A549 (cell line): ENCODE measurements at regions not wholly inside any gene's neighbourhood (a gene's known extent, or its start where the extent isn't known, plus 50 kb on each side); places are given as distances from the start of the nearest gene placed in this dataset.

Experiments
- ATAC-seq, 2 experiments: fragments of 200-7000 bp in 1 of 2; fragments of >200 bp in 1 of 2; cut with Nextera tagmentation in 1 of 2; cut with Tn5 transposase in 1 of 2; 3 replicates each; pipeline versions ENCODE4 v1.8.0 to v1.9.1; 2018 to 2020; ENCODE audit warnings: mild to moderate bottlenecking in 1 of 2, moderate library complexity in 1 of 2
- CTCF ChIA-PET: fragments of 300-600 bp; sonication (Branson Sonifier 250); formaldehyde crosslinking; extraction: SDS; loops from one replicate; lab custom pipeline; 2021; ENCODE audit warnings: antibody characterized with exemption, inconsistent platforms; lab: Yijun Ruan, JAX
- POLR2A ChIA-PET: fragments of 350-600 bp; formaldehyde crosslinking; extraction: SDS; loops from one replicate; lab custom pipeline; 2021; ENCODE audit warnings: antibody characterized with exemption, inconsistent platforms; lab: Yijun Ruan, JAX
- DNase-seq, 2 experiments: peaks; one replicate each; pipeline versions ENCODE4 v3.0.0 to v3.0.0-alpha.2; 2011 to 2016; ENCODE audit warnings: low read depth in 1 of 2, low spot score in 1 of 2
- FAIRE-seq: peaks from 2 replicates; lab custom pipeline; 2011; peaks lifted over from hg19 to GRCh38; lab: Jason Lieb, UNC
- H3K27ac ChIP-seq, 2 experiments: fragments of >200 bp; sonication (Bioruptor Twin); formaldehyde crosslinking; 3 replicates each; pipeline ENCODE4 v1.5.1; 2016 to 2017
- H3K4me1 ChIP-seq: fragments of >200 bp; sonication (Bioruptor Twin); formaldehyde crosslinking; 3 replicates; pipeline ENCODE4 v1.6.1; 2016
- H3K4me2 ChIP-seq: fragments of >200 bp; sonication (Bioruptor Twin); formaldehyde crosslinking; 3 replicates; pipeline ENCODE4 v1.6.1; 2016
- H3K4me3 ChIP-seq: fragments of >200 bp; sonication (Bioruptor Twin); formaldehyde crosslinking; 3 replicates; pipeline ENCODE4 v1.5.1; 2016
- H3K9me3 ChIP-seq: fragments of >200 bp; sonication (Bioruptor Twin); formaldehyde crosslinking; 3 replicates; pipeline ENCODE4 v1.6.1; 2016
- BHLHE40 ChIP-seq: IDR thresholded peaks from 2 replicates; pipeline ENCODE4 v1.6.1; 2012; ENCODE audit warnings: low read depth, low read length, inconsistent platforms
- CBX2 ChIP-seq: fragments of 200-600 bp; sonication (generic); IDR thresholded peaks from 2 replicates; pipeline ENCODE4 v1.6.1; 2016; ENCODE audit warnings: low read depth, mild to moderate bottlenecking, borderline replicate concordance
- CEBPB ChIP-seq, 2 experiments: fragments of >200 bp in 1 of 2; sonication (Bioruptor Twin) in 1 of 2; formaldehyde crosslinking in 1 of 2; IDR thresholded peaks; 2 replicates each; pipeline ENCODE4 v1.6.1; 2012 to 2016
- CTCF ChIP-seq: fragments of >200 bp; sonication (Bioruptor Twin); formaldehyde crosslinking; IDR thresholded peaks from 3 replicates; pipeline ENCODE4 v1.5.1; 2016
- EHF ChIP-seq: fragments of 250-450 bp; sonication (Bioruptor Pico); IDR thresholded peaks from 2 replicates; pipeline ENCODE4 v1.5.0; 2020; ENCODE audit warnings: mild to moderate bottlenecking
- ESRRA ChIP-seq: fragments of 150-350 bp; IDR thresholded peaks from 2 replicates; pipeline ENCODE4 v1.6.1; 2014; ENCODE audit warnings: mild to moderate bottlenecking, low read length, borderline replicate concordance
- FOSL2 ChIP-seq, 2 experiments: fragments of 450-650 bp in 1 of 2; fragments of >200 bp in 1 of 2; sonication (Bioruptor Twin) in 1 of 2; formaldehyde crosslinking; IDR thresholded peaks; 2 replicates each; pipeline versions ENCODE4 v1.5.0 to v1.6.1; 2016 to 2020; ENCODE audit warnings: mild to moderate bottlenecking in 1 of 2, moderate library complexity in 1 of 2
- FOXS1 ChIP-seq: fragments of 250-450 bp; sonication (Bioruptor Pico); IDR thresholded peaks from 2 replicates; pipeline ENCODE4 v1.5.0; 2020; ENCODE audit warnings: mild to moderate bottlenecking, moderate library complexity
- HEYL ChIP-seq: fragments of 250-450 bp; sonication (Bioruptor Pico); IDR thresholded peaks from 2 replicates; pipeline ENCODE4 v1.8.0; 2021; ENCODE audit warnings: mild to moderate bottlenecking, moderate library complexity
- HOXA7 ChIP-seq: fragments of 250-450 bp; sonication (Bioruptor Pico); IDR thresholded peaks from 2 replicates; pipeline ENCODE4 v1.5.0; 2020; ENCODE audit warnings: mild to moderate bottlenecking, moderate library complexity
- HOXB13 ChIP-seq: fragments of 250-450 bp; sonication (Bioruptor Pico); IDR thresholded peaks from 2 replicates; pipeline ENCODE4 v1.5.0; 2020; ENCODE audit warnings: low read depth, mild to moderate bottlenecking, moderate library complexity
- HOXB5 ChIP-seq: fragments of 250-450 bp; sonication (Bioruptor Pico); IDR thresholded peaks from 2 replicates; pipeline ENCODE4 v1.5.0; 2020; ENCODE audit warnings: mild to moderate bottlenecking, moderate library complexity
- JUNB ChIP-seq: fragments of >200 bp; sonication (Bioruptor Twin); formaldehyde crosslinking; IDR thresholded peaks from 2 replicates; pipeline ENCODE4 v1.6.1; 2016
- MAFK ChIP-seq: fragments of 450-650 bp; IDR thresholded peaks from 2 replicates; pipeline ENCODE4 v1.6.1; 2014; ENCODE audit not compliant: partially characterized antibody
- MAX ChIP-seq: IDR thresholded peaks from 2 replicates; pipeline ENCODE4 v1.6.1; 2012
- MYC ChIP-seq: IDR thresholded peaks from 2 replicates; pipeline ENCODE4 v1.6.1; 2012; ENCODE audit warnings: mild to moderate bottlenecking, inconsistent platforms, low read length, improper control_type of control experiment, borderline replicate concordance
- NFE2L2 ChIP-seq: fragments of 150-350 bp; conservative IDR thresholded peaks from 2 replicates; pipeline ENCODE4 v1.6.1; 2014; ENCODE audit warnings: low read length
- NR3C1 ChIP-seq: fragments of >200 bp; sonication (Bioruptor Twin); formaldehyde crosslinking; IDR thresholded peaks from 3 replicates; pipeline ENCODE4 v1.6.1; 2017
- POLR2A ChIP-seq: IDR thresholded peaks from 2 replicates; pipeline ENCODE4 v1.6.1; 2012; ENCODE audit warnings: mild to moderate bottlenecking, low read length
- POLR2AphosphoS2 ChIP-seq: conservative IDR thresholded peaks from 2 replicates; pipeline ENCODE4 v1.6.1; 2012; ENCODE audit warnings: low read length, improper control_type of control experiment, inconsistent platforms
- RAD21 ChIP-seq, 2 experiments: fragments of >200 bp in 1 of 2; sonication (Bioruptor Twin) in 1 of 2; formaldehyde crosslinking in 1 of 2; IDR thresholded peaks in 1 of 2; conservative IDR thresholded peaks in 1 of 2; 2 replicates in 1 of 2; 3 replicates in 1 of 2; pipeline ENCODE4 v1.6.1; 2012 to 2018; ENCODE audit warnings: inconsistent platforms in 1 of 2
- RNF2 ChIP-seq: fragments of 200-600 bp; sonication (generic); IDR thresholded peaks from 2 replicates; pipeline ENCODE4 v1.6.1; 2016; ENCODE audit warnings: low read depth, mild to moderate bottlenecking, antibody characterized with exemption, moderate library complexity, borderline replicate concordance
- SREBF2 ChIP-seq: fragments of 450-650 bp; IDR thresholded peaks from 2 replicates; pipeline ENCODE4 v1.6.1; 2014; ENCODE audit warnings: mild to moderate bottlenecking, moderate library complexity
- USF2 ChIP-seq: fragments of 450-650 bp; IDR thresholded peaks from 2 replicates; pipeline ENCODE4 v1.6.1; 2014; ENCODE audit warnings: antibody characterized with exemption
- ZC3H11A ChIP-seq: fragments of 450-650 bp; IDR thresholded peaks from 2 replicates; pipeline ENCODE4 v1.6.1; 2014; ENCODE audit warnings: antibody characterized with exemption, mild to moderate bottlenecking
- ZFP36 ChIP-seq: fragments of 450-650 bp; IDR thresholded peaks from 2 replicates; pipeline ENCODE4 v1.6.1; 2014; ENCODE audit warnings: borderline replicate concordance; ENCODE audit not compliant: partially characterized antibody
- ZNF302 ChIP-seq: fragments of 250-450 bp; sonication (Bioruptor Pico); IDR thresholded peaks from 2 replicates; pipeline ENCODE4 v1.9.0; 2021; ENCODE audit warnings: inconsistent platforms, mild to moderate bottlenecking, moderate library complexity
- WGBS: methylation state at CpG from one replicate; pipeline ENCODE4 v1.1.6; 2017; ENCODE audit errors: missing lambda C conversion rate; 5-methylcytosine and 5-hydroxymethylcytosine counted together
- TF ChIP-seq, protein P1 (sequence below): IDR thresholded peaks from 2 replicates; pipeline ENCODE4 v1.6.1; 2012; ENCODE audit warnings: low read depth, borderline replicate concordance
- TF ChIP-seq, protein P2 (sequence below): fragments of >200 bp; sonication (Bioruptor Twin); formaldehyde crosslinking; IDR thresholded peaks from 2 replicates; pipeline ENCODE4 v1.6.1; 2016
- TF ChIP-seq, protein P3 (sequence below): fragments of 200-600 bp; sonication (generic); IDR thresholded peaks from 2 replicates; pipeline ENCODE4 v1.6.1; 2016; ENCODE audit warnings: antibody characterized with exemption, mild to moderate bottlenecking, moderate library complexity

GRCh38 chr1:18045203-18045602 is 62.4 kb upstream of the IGSF21 start:
- POLR2A ChIA-PET = no interaction called here
- ATAC-seq = no peak
- FAIRE-seq = no peak
- Histone ChIP-seq H3K4me3 (no peak overlapping the region), H3K27ac (no peak overlapping the region), H3K9me3 (no peaks in the 10 kb centered on the region), H3K4me1 (no peaks in the 10 kb centered on the region), H3K4me2 (no peak overlapping the region)
- 4% methylated on average over 5 of the region's 5 CpGs for WGBS
- TF ChIP-seq HEYL (CRISPR knock-in tag) (no peak), JUNB (no peak), SREBF2 (no peak), MYC (no peak), ESRRA (no peak), FOSL2 (IDR thresholded peaks at IDR 0.05) (no peak), FOSL2 (CRISPR knock-in tag; IDR thresholded peaks at IDR 0.05) (no peak), CTCF (no peak), RAD21 (conservative IDR thresholded peaks at IDR 0.05 in 1 of 2, IDR thresholded peaks at IDR 0.05 in 1 of 2) (no peak), ZNF302 (no peak), NR3C1 (no peak), MAFK (no peak), POLR2A (no peak), ZC3H11A (no peak), USF2 (no peak), RNF2 (no peak), CEBPB (IDR thresholded peaks at IDR 0.05) (no peak), EHF (CRISPR knock-in tag) (no peak)
- DNase-seq = no peak
- CTCF ChIA-PET = no interaction called here

GRCh38 chr1:18045621-18046020 is 62.0 kb upstream of the IGSF21 start:
- WGBS = 13% methylated on average over 7 of the region's 8 CpGs
- ATAC-seq (no peak), FAIRE-seq (no peak), DNase-seq (no peak)
- Histone ChIP-seq H3K4me2 (no peak overlapping the region), H3K9me3 (no peaks in the 10 kb centered on the region), H3K4me1 (no peaks in the 10 kb centered on the region), H3K4me3 (no peak overlapping the region), H3K27ac (no peak overlapping the region)
- ChIA-PET POLR2A (no interaction called here), CTCF (no interaction called here)
- TF ChIP-seq, protein P1, sequence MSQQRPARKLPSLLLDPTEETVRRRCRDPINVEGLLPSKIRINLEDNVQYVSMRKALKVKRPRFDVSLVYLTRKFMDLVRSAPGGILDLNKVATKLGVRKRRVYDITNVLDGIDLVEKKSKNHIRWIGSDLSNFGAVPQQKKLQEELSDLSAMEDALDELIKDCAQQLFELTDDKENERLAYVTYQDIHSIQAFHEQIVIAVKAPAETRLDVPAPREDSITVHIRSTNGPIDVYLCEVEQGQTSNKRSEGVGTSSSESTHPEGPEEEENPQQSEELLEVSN = no peak
- TF ChIP-seq BHLHE40 = no peak
- no peak for TF ChIP-seq ZFP36
- TF ChIP-seq MAX = no peak
- TF ChIP-seq, protein P2, sequence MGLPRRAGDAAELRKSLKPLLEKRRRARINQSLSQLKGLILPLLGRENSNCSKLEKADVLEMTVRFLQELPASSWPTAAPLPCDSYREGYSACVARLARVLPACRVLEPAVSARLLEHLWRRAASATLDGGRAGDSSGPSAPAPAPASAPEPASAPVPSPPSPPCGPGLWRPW = no peak
- TF ChIP-seq NFE2L2 = no peak
- no peak for TF ChIP-seq POLR2AphosphoS2
- no peak for TF ChIP-seq POLR2A
- no peak for TF ChIP-seq USF2
- no peak for TF ChIP-seq CBX2
- TF ChIP-seq HOXB5 (CRISPR knock-in tag) = no peak
- TF ChIP-seq HOXA7 = no peak
- TF ChIP-seq FOXS1 = no peak
- no peak for TF ChIP-seq RAD21 (conservative IDR thresholded peaks at IDR 0.05 in 1 of 2, IDR thresholded peaks at IDR 0.05 in 1 of 2)
- no peak for TF ChIP-seq MYC
- TF ChIP-seq HEYL (CRISPR knock-in tag) = no peak
- TF ChIP-seq HOXB13 = no peak
- TF ChIP-seq, protein P3, sequence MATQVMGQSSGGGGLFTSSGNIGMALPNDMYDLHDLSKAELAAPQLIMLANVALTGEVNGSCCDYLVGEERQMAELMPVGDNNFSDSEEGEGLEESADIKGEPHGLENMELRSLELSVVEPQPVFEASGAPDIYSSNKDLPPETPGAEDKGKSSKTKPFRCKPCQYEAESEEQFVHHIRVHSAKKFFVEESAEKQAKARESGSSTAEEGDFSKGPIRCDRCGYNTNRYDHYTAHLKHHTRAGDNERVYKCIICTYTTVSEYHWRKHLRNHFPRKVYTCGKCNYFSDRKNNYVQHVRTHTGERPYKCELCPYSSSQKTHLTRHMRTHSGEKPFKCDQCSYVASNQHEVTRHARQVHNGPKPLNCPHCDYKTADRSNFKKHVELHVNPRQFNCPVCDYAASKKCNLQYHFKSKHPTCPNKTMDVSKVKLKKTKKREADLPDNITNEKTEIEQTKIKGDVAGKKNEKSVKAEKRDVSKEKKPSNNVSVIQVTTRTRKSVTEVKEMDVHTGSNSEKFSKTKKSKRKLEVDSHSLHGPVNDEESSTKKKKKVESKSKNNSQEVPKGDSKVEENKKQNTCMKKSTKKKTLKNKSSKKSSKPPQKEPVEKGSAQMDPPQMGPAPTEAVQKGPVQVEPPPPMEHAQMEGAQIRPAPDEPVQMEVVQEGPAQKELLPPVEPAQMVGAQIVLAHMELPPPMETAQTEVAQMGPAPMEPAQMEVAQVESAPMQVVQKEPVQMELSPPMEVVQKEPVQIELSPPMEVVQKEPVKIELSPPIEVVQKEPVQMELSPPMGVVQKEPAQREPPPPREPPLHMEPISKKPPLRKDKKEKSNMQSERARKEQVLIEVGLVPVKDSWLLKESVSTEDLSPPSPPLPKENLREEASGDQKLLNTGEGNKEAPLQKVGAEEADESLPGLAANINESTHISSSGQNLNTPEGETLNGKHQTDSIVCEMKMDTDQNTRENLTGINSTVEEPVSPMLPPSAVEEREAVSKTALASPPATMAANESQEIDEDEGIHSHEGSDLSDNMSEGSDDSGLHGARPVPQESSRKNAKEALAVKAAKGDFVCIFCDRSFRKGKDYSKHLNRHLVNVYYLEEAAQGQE = no peak
- no peak for TF ChIP-seq MAFK
